LNCaP clone FGC (cell line): ENCODE measurements at regions not wholly inside any gene's neighbourhood (a gene's known extent, or its start where the extent isn't known, plus 50 kb on each side); places are given as distances from the start of the nearest gene placed in this dataset.

Experiments used
- DNase-seq: peaks from one replicate; pipeline ENCODE4 v3.0.0-alpha.2; 2011; ENCODE audit warnings: low read depth
- H3K4me3 ChIP-seq: 2 replicates; pipeline ENCODE4 v1.5.1; 2011; ENCODE audit warnings: mild to moderate bottlenecking, low read depth, low read length, control low read depth
- TF ChIP-seq, protein P1 (sequence below): IDR thresholded peaks from 2 replicates; pipeline ENCODE4 v1.5.1; 2012; ENCODE audit warnings: mild to moderate bottlenecking; ENCODE audit not compliant: control insufficient read depth, insufficient read depth; ENCODE audit errors: extremely low read depth

GRCh38 chr1:116246174-116246573 lies 126.9 kb upstream of the ATP1A1 start:
- DNase-seq, result no peak
- TF ChIP-seq, protein P1, sequence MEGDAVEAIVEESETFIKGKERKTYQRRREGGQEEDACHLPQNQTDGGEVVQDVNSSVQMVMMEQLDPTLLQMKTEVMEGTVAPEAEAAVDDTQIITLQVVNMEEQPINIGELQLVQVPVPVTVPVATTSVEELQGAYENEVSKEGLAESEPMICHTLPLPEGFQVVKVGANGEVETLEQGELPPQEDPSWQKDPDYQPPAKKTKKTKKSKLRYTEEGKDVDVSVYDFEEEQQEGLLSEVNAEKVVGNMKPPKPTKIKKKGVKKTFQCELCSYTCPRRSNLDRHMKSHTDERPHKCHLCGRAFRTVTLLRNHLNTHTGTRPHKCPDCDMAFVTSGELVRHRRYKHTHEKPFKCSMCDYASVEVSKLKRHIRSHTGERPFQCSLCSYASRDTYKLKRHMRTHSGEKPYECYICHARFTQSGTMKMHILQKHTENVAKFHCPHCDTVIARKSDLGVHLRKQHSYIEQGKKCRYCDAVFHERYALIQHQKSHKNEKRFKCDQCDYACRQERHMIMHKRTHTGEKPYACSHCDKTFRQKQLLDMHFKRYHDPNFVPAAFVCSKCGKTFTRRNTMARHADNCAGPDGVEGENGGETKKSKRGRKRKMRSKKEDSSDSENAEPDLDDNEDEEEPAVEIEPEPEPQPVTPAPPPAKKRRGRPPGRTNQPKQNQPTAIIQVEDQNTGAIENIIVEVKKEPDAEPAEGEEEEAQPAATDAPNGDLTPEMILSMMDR, result no peak

DNA sequence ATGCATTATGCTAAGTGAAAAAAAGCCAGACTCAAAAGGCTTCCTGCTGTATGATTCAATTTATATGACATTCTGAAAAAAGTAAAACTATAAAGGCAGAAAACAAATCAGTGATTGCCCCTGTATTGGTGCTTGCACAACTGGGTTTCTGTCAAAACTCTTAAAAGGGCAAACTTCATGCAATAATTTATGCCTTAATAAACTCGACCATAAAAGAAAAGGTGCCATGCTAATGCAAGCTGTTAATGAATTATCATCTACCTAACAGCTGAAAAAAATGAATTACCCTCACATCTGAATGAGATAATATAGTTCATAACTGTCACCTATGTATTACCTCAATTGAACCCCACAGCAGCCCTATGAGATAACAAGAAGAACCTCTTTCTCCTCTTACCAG lies 120.8 kb upstream of the ATP1A1 start:
- DNase-seq, result no peak
- H3K4me3 ChIP-seq, result no peak overlapping the region
- TF ChIP-seq, protein P1, result no peak

More at GRCh38 chr1:116246174-116246573, 126.9 kb upstream of the ATP1A1 start:
- H3K4me3 ChIP-seq, result no peak overlapping the region

DNA sequence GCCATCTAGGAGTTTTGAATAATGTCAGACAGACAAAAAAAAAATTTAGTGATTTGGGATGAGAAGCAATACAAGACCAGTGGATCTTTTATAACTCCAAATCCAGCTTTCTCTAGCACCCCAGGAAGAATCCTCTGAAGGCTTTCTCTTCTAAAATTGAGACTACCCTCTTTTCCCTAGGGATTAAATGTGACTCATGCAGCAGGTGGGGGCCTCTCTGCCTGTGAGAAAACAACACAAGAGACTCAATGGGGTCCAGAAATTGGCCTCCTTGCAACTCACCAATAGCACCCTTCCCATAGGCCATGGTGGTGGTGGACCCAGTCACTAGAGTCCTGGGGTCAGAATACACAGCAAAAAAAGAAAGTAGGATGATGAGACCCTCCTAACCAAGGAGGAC lies 120.3 kb upstream of the ATP1A1 start:
- DNase-seq, result no peak
- TF ChIP-seq, protein P1, result no peak
- no peak overlapping the region for H3K4me3 ChIP-seq

GRCh38 chr1:116253566-116254382 lies 119.3 kb upstream of the ATP1A1 start:
- TF ChIP-seq, protein P1, result no peak
- H3K4me3 ChIP-seq, result no peak overlapping the region
- DNase-seq, result no peak

DNA sequence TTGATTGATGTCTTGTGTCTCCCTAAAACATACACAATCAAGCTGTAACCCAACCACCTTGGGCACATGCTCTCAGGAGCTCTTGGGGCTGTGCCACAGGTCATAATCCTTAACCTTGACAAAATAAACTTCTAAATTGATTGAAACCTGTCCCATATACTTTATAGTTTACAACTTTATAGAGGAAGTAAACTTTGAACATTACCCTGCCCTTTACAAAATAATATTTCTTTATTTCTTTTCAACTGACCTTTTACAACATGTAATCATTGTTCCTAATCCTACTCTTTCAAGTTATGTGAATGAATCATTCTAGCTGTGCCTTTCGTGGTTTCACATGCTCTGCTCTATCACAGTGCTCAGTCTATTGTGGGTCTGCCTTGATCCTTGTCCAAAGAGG lies 118.3 kb upstream of the ATP1A1 start:
- H3K4me3 ChIP-seq, result no peak overlapping the region
- DNase-seq, result no peak
- TF ChIP-seq, protein P1, result no peak

DNA sequence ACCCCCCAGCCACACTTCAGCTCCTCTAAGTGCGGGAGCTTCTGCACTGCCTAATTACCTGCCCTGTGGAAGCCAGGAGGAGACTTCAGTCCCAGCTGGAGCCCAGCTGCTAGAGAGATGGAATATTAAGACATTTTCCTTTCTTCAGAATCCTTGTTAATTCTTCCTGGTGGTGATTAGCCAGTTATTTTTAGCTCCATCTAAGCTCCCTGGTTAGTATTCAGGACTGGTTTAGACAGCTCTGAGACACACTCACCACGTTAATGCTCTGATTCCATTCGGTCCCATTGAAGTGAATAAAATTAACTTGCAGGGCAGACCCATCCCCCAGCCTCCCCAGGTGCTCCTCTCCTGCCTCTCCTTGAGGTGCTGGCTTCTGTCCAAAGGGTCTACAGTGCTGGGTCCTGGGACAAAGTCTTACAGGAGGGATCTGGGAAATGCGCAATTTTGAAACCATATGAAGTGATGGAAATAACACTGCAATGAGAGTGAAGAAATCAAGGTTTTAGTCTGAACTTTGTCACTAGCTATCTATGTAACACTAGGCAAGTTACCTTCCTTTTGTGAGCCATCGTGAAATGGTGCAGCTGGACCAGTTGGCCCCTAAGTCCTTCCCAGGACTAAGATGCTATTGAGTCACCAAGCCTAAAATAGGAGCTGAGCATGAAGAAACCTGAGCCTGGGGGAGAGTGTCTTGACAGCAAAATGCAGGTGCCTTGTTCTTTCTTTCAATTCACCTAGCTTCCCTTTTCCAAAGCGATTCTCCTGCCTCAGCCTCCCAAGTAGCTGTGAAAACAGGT lies 117.4 kb upstream of the ATP1A1 start:
- H3K4me3 ChIP-seq, result no peak overlapping the region
- TF ChIP-seq, protein P1, result no peak
- DNase-seq, result no peak
